Vagina (tissue), 2 donors: ENCODE measurements at regions not wholly inside any gene's neighbourhood (a gene's known extent, or its start where the extent isn't known, plus 50 kb on each side); places are given as distances from the start of the nearest gene placed in this dataset.

Source experiments
- POLR2A ChIP-seq, 2 donors: fragments of 450-650 bp; IDR thresholded peaks; one replicate each; pipeline ENCODE4 v1.6.1; 2017; ENCODE audit warnings: antibody characterized with exemption in 2 of 2, mild to moderate bottlenecking in 2 of 2, moderate library complexity in 2 of 2
- POLR2AphosphoS5 ChIP-seq, 2 donors: sonication (generic); formaldehyde crosslinking; IDR thresholded peaks; one replicate each; pipeline ENCODE4 v1.9.0; 2017; ENCODE audit warnings: antibody characterized with exemption in 2 of 2, mild to moderate bottlenecking in 2 of 2, low read depth in 1 of 2; ENCODE audit not compliant: insufficient read depth in 1 of 2
- TF ChIP-seq, protein P1 (sequence below), 3 experiments: fragments of 450-650 bp in 2 of 3; fragments of 200-600 bp in 1 of 3; sonication (generic) in 1 of 3; IDR thresholded peaks; one replicate each; pipeline ENCODE4 v1.5.1; 2017 to 2019; ENCODE audit warnings: antibody characterized with exemption in 3 of 3, mild to moderate bottlenecking in 2 of 3, moderate library complexity in 2 of 3

- TF ChIP-seq, protein P1, sequence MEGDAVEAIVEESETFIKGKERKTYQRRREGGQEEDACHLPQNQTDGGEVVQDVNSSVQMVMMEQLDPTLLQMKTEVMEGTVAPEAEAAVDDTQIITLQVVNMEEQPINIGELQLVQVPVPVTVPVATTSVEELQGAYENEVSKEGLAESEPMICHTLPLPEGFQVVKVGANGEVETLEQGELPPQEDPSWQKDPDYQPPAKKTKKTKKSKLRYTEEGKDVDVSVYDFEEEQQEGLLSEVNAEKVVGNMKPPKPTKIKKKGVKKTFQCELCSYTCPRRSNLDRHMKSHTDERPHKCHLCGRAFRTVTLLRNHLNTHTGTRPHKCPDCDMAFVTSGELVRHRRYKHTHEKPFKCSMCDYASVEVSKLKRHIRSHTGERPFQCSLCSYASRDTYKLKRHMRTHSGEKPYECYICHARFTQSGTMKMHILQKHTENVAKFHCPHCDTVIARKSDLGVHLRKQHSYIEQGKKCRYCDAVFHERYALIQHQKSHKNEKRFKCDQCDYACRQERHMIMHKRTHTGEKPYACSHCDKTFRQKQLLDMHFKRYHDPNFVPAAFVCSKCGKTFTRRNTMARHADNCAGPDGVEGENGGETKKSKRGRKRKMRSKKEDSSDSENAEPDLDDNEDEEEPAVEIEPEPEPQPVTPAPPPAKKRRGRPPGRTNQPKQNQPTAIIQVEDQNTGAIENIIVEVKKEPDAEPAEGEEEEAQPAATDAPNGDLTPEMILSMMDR (IDR thresholded peaks at IDR 0.05), result no peak
- TF ChIP-seq POLR2A (IDR thresholded peaks at IDR 0.05) (no peak), POLR2AphosphoS5 (IDR thresholded peaks at IDR 0.05; ENCODE audit: insufficient read depth in 1 of 2, low read depth in 1 of 2) (no peak)
These were observed 111.3 kb upstream of the SLC44A3 start for GRCh38 chr1:94708811-94709210.
